BE2C (cell line): ENCODE measurements at regions not wholly inside any gene's neighbourhood (a gene's known extent, or its start where the extent isn't known, plus 50 kb on each side); places are given as distances from the start of the nearest gene placed in this dataset.
"Not testable (repeated sequence)": the region's sequence is repeated elsewhere in the genome, so short reads cannot be mapped to it uniquely, and the experiment has no call there.

Source experiments
- DNase-seq: peaks from one replicate; pipeline ENCODE4 v3.0.0-alpha.2; 2020
- H3K27me3 ChIP-seq: fragments of 250-450 bp; sonication (Bioruptor Pico); 2 replicates; pipeline ENCODE4 v1.5.1; 2020; ENCODE audit warnings: mild to moderate bottlenecking
- H3K36me3 ChIP-seq: fragments of 250-450 bp; sonication (Bioruptor Pico); 2 replicates; pipeline ENCODE4 v1.5.1; 2020; ENCODE audit warnings: mild to moderate bottlenecking
- H3K4me1 ChIP-seq: fragments of 250-450 bp; sonication (Bioruptor Pico); 2 replicates; pipeline ENCODE4 v1.5.1; 2020
- H3K4me3 ChIP-seq: 2 replicates; pipeline ENCODE4 v1.5.1; 2011; ENCODE audit warnings: low read depth, low read length
- H3K9me3 ChIP-seq: fragments of 250-450 bp; sonication (Bioruptor Pico); 2 replicates; pipeline ENCODE4 v1.5.1; 2020
- CTCF ChIP-seq: IDR thresholded peaks from 2 replicates; pipeline ENCODE4 v1.5.1; 2012; ENCODE audit warnings: mild to moderate bottlenecking, low read depth, low read length

- H3K4me1 ChIP-seq: peaks cover 5% of the 10 kb centered on the region
- no peaks in the 10 kb centered on the region for H3K36me3 ChIP-seq
- H3K27me3 ChIP-seq: no peaks in the 10 kb centered on the region
- no peak overlapping the region for H3K4me3 ChIP-seq
- no peak for TF ChIP-seq CTCF
- H3K9me3 ChIP-seq: no peaks in the 10 kb centered on the region
- DNase-seq: no peak
These were observed 622.3 kb downstream of the C12orf50 start for GRCh38 chr12:87406926-87407325.

- H3K9me3 ChIP-seq: no peaks in the 10 kb centered on the region
- DNase-seq: no peak
- no peaks in the 10 kb centered on the region for H3K36me3 ChIP-seq
- H3K4me1 ChIP-seq: peaks cover 5% of the 10 kb centered on the region
- H3K4me3 ChIP-seq: no peak overlapping the region
- TF ChIP-seq CTCF: no peak
- H3K27me3 ChIP-seq: no peaks in the 10 kb centered on the region
These were observed 623.3 kb downstream of the C12orf50 start for GRCh38 chr12:87405918-87406317.

- H3K4me3 ChIP-seq, H3K27me3 ChIP-seq, H3K36me3 ChIP-seq, DNase-seq, H3K4me1 ChIP-seq, H3K9me3 ChIP-seq: not testable (repeated sequence)
These were observed 635.0 kb downstream of the C12orf50 start for GRCh38 chr12:87394168-87394567.

GRCh38 chr12:87388376-87388775 lies 640.8 kb downstream of the C12orf50 start:
- Histone ChIP-seq H3K4me3 (no peak overlapping the region), H3K4me1 (peaks cover 4% of the 10 kb centered on the region), H3K9me3 (no peaks in the 10 kb centered on the region), H3K36me3 (no peaks in the 10 kb centered on the region), H3K27me3 (no peaks in the 10 kb centered on the region)
- TF ChIP-seq CTCF: no peak
- no peak for DNase-seq

GRCh38 chr12:87385322-87385721 lies 643.9 kb downstream of the C12orf50 start:
- no peak for TF ChIP-seq CTCF
- no peak for DNase-seq
- Histone ChIP-seq H3K36me3 (no peaks in the 10 kb centered on the region), H3K27me3 (no peaks in the 10 kb centered on the region), H3K9me3 (no peaks in the 10 kb centered on the region), H3K4me3 (no peak overlapping the region), H3K4me1 (peaks cover 14% of the 10 kb centered on the region)

- Histone ChIP-seq H3K4me1 (peaks cover 14% of the 10 kb centered on the region), H3K4me3 (no peak overlapping the region), H3K9me3 (no peaks in the 10 kb centered on the region), H3K36me3 (no peaks in the 10 kb centered on the region), H3K27me3 (no peaks in the 10 kb centered on the region)
- TF ChIP-seq CTCF: no peak
- DNase-seq: no peak
These were observed 645.0 kb downstream of the C12orf50 start for GRCh38 chr12:87384226-87384625.

GRCh38 chr12:87383680-87384079 lies 645.5 kb downstream of the C12orf50 start:
- Histone ChIP-seq H3K36me3 (no peaks in the 10 kb centered on the region), H3K27me3 (no peaks in the 10 kb centered on the region), H3K9me3 (no peaks in the 10 kb centered on the region), H3K4me1 (peaks cover 14% of the 10 kb centered on the region), H3K4me3 (no peak overlapping the region)
- TF ChIP-seq CTCF: no peak
- no peak for DNase-seq
